ENCODE measurements at regions not wholly inside any gene's neighbourhood (a gene's known extent, or its start where the extent isn't known, plus 50 kb on each side); places are given as distances from the start of the nearest gene placed in this dataset.

DNA sequence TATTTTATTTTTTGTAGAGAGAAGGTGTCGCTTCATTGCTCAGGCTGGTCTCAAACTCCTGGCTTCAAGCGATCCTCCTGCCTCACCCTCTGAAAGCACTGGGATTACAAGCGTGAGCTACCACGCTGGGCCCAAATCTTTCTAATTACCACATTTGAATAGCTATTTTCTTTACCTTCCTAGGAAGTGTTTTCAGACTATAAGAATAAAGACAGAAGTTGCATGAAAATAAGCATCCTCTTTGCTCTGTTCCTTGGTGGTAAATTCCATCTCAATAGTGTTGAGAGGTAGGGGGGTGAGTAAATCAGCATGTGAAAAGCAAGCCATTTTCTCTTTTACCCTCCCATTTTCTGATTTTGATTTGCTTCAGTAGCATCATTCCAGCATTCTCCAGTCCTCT is 122.4 kb downstream of the LARP7 start:
- Histone ChIP-seq H3K36me3 (ENCODE audit: control insufficient read depth, insufficient read depth, low read length) (no peaks in the 10 kb centered on the region), H3K4me3 (ENCODE audit: low read depth, low read length) (no peak overlapping the region), H3K27me3 (ENCODE audit: control insufficient read depth, insufficient read depth, low read length) (no peaks in the 10 kb centered on the region)
- TF ChIP-seq, protein P1, sequence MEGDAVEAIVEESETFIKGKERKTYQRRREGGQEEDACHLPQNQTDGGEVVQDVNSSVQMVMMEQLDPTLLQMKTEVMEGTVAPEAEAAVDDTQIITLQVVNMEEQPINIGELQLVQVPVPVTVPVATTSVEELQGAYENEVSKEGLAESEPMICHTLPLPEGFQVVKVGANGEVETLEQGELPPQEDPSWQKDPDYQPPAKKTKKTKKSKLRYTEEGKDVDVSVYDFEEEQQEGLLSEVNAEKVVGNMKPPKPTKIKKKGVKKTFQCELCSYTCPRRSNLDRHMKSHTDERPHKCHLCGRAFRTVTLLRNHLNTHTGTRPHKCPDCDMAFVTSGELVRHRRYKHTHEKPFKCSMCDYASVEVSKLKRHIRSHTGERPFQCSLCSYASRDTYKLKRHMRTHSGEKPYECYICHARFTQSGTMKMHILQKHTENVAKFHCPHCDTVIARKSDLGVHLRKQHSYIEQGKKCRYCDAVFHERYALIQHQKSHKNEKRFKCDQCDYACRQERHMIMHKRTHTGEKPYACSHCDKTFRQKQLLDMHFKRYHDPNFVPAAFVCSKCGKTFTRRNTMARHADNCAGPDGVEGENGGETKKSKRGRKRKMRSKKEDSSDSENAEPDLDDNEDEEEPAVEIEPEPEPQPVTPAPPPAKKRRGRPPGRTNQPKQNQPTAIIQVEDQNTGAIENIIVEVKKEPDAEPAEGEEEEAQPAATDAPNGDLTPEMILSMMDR (IDR thresholded peaks at IDR 0.05; ENCODE audit: insufficient read depth, low read length, poor library complexity, severe bottlenecking): no peak
- no peak for DNase-seq (ENCODE audit: low read depth)

GRCh38 chr4:112765317-112765974 is 128.5 kb downstream of the LARP7 start:
- TF ChIP-seq, protein P1 (IDR thresholded peaks at IDR 0.05; ENCODE audit: insufficient read depth, low read length, poor library complexity, severe bottlenecking): peak; percentile 50
- Histone ChIP-seq H3K4me3 (ENCODE audit: low read depth, low read length) (no peak overlapping the region), H3K36me3 (ENCODE audit: control insufficient read depth, insufficient read depth, low read length) (no peaks in the 10 kb centered on the region), H3K27me3 (ENCODE audit: control insufficient read depth, insufficient read depth, low read length) (no peaks in the 10 kb centered on the region)
- DNase-seq (ENCODE audit: low read depth): no peak

DNA sequence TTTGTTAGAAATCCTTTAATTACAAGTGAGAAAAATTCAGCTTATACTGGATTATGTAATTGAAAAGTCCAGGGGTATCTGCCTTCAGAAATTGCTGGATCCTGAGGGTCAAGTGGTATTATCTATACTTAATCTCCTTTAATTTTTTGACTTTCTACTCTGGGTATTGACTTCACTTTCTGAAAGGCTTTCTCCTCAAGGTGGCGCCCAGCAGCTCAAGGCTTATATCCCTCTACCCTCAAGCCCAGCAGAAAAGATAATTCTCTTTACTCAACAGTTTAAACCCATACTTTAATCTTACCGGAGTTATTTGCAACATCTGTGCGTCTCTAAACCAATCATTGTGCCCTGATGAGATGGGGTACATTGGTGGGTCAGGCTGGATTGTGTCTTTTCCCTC is 129.5 kb downstream of the LARP7 start:
- no peak for DNase-seq (ENCODE audit: low read depth)
- no peak overlapping the region for H3K4me3 ChIP-seq (ENCODE audit: low read depth, low read length)
- no peaks in the 10 kb centered on the region for H3K36me3 ChIP-seq (ENCODE audit: control insufficient read depth, insufficient read depth, low read length)
- H3K27me3 ChIP-seq (ENCODE audit: control insufficient read depth, insufficient read depth, low read length): no peaks in the 10 kb centered on the region
- TF ChIP-seq, protein P1 (IDR thresholded peaks at IDR 0.05; ENCODE audit: insufficient read depth, low read length, poor library complexity, severe bottlenecking): peak; percentile 67

- Histone ChIP-seq H3K4me3 (ENCODE audit: low read depth, low read length) (no peak overlapping the region), H3K27me3 (ENCODE audit: control insufficient read depth, insufficient read depth, low read length) (no peaks in the 10 kb centered on the region), H3K36me3 (ENCODE audit: control insufficient read depth, insufficient read depth, low read length) (no peaks in the 10 kb centered on the region)
- TF ChIP-seq, protein P1 (IDR thresholded peaks at IDR 0.05; ENCODE audit: insufficient read depth, low read length, poor library complexity, severe bottlenecking): no peak
- DNase-seq (ENCODE audit: low read depth): no peak
These were observed 130.4 kb downstream of the LARP7 start for GRCh38 chr4:112767386-112767785.

GRCh38 chr4:112770114-112770513 is 133.2 kb downstream of the LARP7 start:
- no peaks in the 10 kb centered on the region for H3K36me3 ChIP-seq (ENCODE audit: control insufficient read depth, insufficient read depth, low read length)
- TF ChIP-seq, protein P1 (IDR thresholded peaks at IDR 0.05; ENCODE audit: insufficient read depth, low read length, poor library complexity, severe bottlenecking): no peak
- no peak for DNase-seq (ENCODE audit: low read depth)
- no peaks in the 10 kb centered on the region for H3K27me3 ChIP-seq (ENCODE audit: control insufficient read depth, insufficient read depth, low read length)
- no peak overlapping the region for H3K4me3 ChIP-seq (ENCODE audit: low read depth, low read length)

DNA sequence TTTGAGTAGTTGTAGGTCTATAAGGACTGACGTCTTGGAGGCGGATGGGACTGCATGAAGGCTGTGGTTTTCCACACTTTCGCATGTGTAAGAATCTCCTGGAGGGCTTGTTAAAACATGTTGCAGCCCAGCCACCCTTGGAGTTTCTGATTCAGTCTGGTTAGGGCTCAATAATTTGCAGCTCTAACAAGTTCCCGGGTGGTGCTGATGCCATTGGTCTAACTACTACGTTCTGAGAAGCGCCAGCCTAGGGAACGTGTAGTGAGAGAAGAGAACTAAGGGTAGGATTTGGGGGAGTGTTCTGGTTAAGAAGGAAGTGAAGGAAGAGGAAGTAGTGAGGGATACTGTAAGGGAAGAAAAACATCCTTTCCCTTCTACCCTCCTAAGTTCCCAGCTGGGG is 138.9 kb downstream of the LARP7 start:
- Histone ChIP-seq H3K27me3 (ENCODE audit: control insufficient read depth, insufficient read depth, low read length) (no peaks in the 10 kb centered on the region), H3K36me3 (ENCODE audit: control insufficient read depth, insufficient read depth, low read length) (no peaks in the 10 kb centered on the region), H3K4me3 (ENCODE audit: low read depth, low read length) (no peak overlapping the region)
- TF ChIP-seq, protein P1 (IDR thresholded peaks at IDR 0.05; ENCODE audit: insufficient read depth, low read length, poor library complexity, severe bottlenecking): no peak
- DNase-seq (ENCODE audit: low read depth): no peak

Data from kidney epithelial cell (primary cell).